Left lung (tissue), 4 donors: ENCODE measurements at regions not wholly inside any gene's neighbourhood (a gene's known extent, or its start where the extent isn't known, plus 50 kb on each side); places are given as distances from the start of the nearest gene placed in this dataset.

Experiments
- ATAC-seq: fragments of 200-7000 bp; cut with Tn5 transposase; one replicate; pipeline ENCODE4 v1.9.1; 2020; ENCODE audit warnings: moderate library complexity
- DNase-seq, 4 donors: peaks; one replicate each; pipeline ENCODE4 v3.0.0-alpha.2; 2013 to 2020
- H3K27ac ChIP-seq, 2 donors: fragments of 200-600 bp; sonication (generic) in 1 of 2; one replicate each; pipeline versions ENCODE4 v1.5.0 to v1.8.0; 2020 to 2021
- H3K27me3 ChIP-seq, 2 donors: fragments of 200-600 bp; sonication (generic) in 1 of 2; one replicate each; pipeline versions ENCODE4 v1.5.0 to v1.8.0; 2020 to 2021
- H3K36me3 ChIP-seq, 2 donors: fragments of 200-600 bp; sonication (generic) in 1 of 2; one replicate each; pipeline versions ENCODE4 v1.5.0 to v1.8.0; 2020 to 2021
- H3K4me1 ChIP-seq, 2 donors: fragments of 200-600 bp; one replicate each; pipeline ENCODE4 v1.8.0; 2021
- H3K4me3 ChIP-seq, 2 donors: fragments of 200-600 bp; sonication (generic) in 1 of 2; one replicate each; pipeline versions ENCODE4 v1.5.0 to v1.8.0; 2020 to 2021; ENCODE audit warnings: mild to moderate bottlenecking in 1 of 2
- H3K9me3 ChIP-seq, 2 donors: fragments of 200-600 bp; sonication (generic) in 1 of 2; one replicate each; pipeline versions ENCODE4 v1.5.0 to v1.8.0; 2020 to 2021
- CTCF ChIP-seq, 2 donors: fragments of 200-600 bp; sonication (generic) in 1 of 2; IDR thresholded peaks; one replicate each; pipeline versions ENCODE4 v1.5.0 to v1.8.0; 2021; ENCODE audit warnings: antibody characterized with exemption in 2 of 2
- intact Hi-C, 2 donors: fragments of 100-400 bp; cut with DNase I; formaldehyde crosslinking; loops; one replicate each; pipeline versions ENCODE4 v1.11.2 to v1.14.2; 2022
- donor health status: DM: no; HTN: yes; CAD: no.
- donor health status: DM: no; HTN: no; CAD: no.

- ATAC-seq (no peak), DNase-seq (no peak)
- H3K4me1 ChIP-seq: no peaks in the 10 kb centered on the region
- H3K36me3 ChIP-seq: no peaks in the 10 kb centered on the region
- TF ChIP-seq CTCF (IDR thresholded peaks at IDR 0.05): no peak
- H3K4me3 ChIP-seq: no peak overlapping the region
- no peaks in the 10 kb centered on the region for H3K27me3 ChIP-seq
- intact Hi-C loops: no loop called here
- peaks cover 0 to 23% of the 10 kb centered on the region in 2 donors for H3K9me3 ChIP-seq
- H3K27ac ChIP-seq: no peak overlapping the region
Observed at GRCh38 chr9:102309379-102309778, 570.9 kb upstream of the GRIN3A start.

GRCh38 chr9:102295188-102295587, 556.7 kb upstream of the GRIN3A start:
- H3K9me3 ChIP-seq: no peaks in the 10 kb centered on the region
- no peaks in the 10 kb centered on the region for H3K4me1 ChIP-seq
- no peaks in the 10 kb centered on the region for H3K36me3 ChIP-seq
- H3K4me3 ChIP-seq: no peak overlapping the region
- H3K27me3 ChIP-seq: no peaks in the 10 kb centered on the region
- DNase-seq (no peak), ATAC-seq (no peak)
- TF ChIP-seq CTCF (IDR thresholded peaks at IDR 0.05): no peak
- no peak overlapping the region for H3K27ac ChIP-seq
- intact Hi-C loops: no loop called here

- H3K4me1 ChIP-seq: no peaks in the 10 kb centered on the region
- DNase-seq (no peak), ATAC-seq (no peak)
- H3K36me3 ChIP-seq: no peaks in the 10 kb centered on the region
- no peak overlapping the region for H3K4me3 ChIP-seq
- no peaks in the 10 kb centered on the region for H3K27me3 ChIP-seq
- intact Hi-C loops: no loop called here
- peaks cover 0 to 17% of the 10 kb centered on the region in 2 donors for H3K9me3 ChIP-seq
- no peak overlapping the region for H3K27ac ChIP-seq
- no peak for TF ChIP-seq CTCF (IDR thresholded peaks at IDR 0.05)
Observed at GRCh38 chr9:102273952-102274351, 535.5 kb upstream of the GRIN3A start.

- ATAC-seq (no peak), DNase-seq (no peak)
- H3K4me3 ChIP-seq: no peak overlapping the region
- intact Hi-C loops: no loop called here
- H3K27ac ChIP-seq: no peak overlapping the region
- H3K4me1 ChIP-seq: no peaks in the 10 kb centered on the region
- H3K27me3 ChIP-seq: no peaks in the 10 kb centered on the region
- no peaks in the 10 kb centered on the region for H3K36me3 ChIP-seq
- no peak for TF ChIP-seq CTCF (IDR thresholded peaks at IDR 0.05)
- H3K9me3 ChIP-seq: peaks cover 0 to under 1% of the 10 kb centered on the region in 2 donors
Observed at GRCh38 chr9:102253099-102253498, 514.7 kb upstream of the GRIN3A start.

GRCh38 chr9:102244916-102245315, 506.5 kb upstream of the GRIN3A start:
- no peak overlapping the region for H3K4me3 ChIP-seq
- ATAC-seq (no peak), DNase-seq (no peak)
- TF ChIP-seq CTCF (IDR thresholded peaks at IDR 0.05): no peak
- no peaks in the 10 kb centered on the region for H3K27me3 ChIP-seq
- no peaks in the 10 kb centered on the region for H3K36me3 ChIP-seq
- intact Hi-C loops: no loop called here
- H3K9me3 ChIP-seq: no peaks in the 10 kb centered on the region
- no peak overlapping the region for H3K27ac ChIP-seq
- H3K4me1 ChIP-seq: no peaks in the 10 kb centered on the region
